ENCODE measurements at regions not wholly inside any gene's neighbourhood (a gene's known extent, or its start where the extent isn't known, plus 50 kb on each side); places are given as distances from the start of the nearest gene placed in this dataset.

DNA sequence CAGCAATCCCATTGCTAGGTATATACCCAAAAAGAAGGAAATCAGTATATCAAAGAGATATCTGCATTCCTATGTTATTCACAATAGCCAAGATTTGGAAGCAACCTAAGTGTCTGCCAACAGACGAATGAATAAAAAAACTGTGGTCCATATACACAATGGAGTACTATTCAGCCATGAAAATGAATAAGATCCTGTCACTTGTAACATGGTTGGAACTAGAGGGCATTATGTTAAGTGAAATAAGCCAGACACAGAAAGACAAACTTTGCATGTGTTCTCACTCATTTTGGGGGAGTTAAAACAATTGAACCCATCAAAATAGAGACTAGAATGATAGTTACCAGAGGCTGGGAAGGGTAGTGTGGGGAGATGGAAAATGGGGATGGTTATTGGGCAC is 323.5 kb upstream of the NFE2L3 start:
- no peaks in the 10 kb centered on the region for H3K27me3 ChIP-seq (ENCODE audit: control insufficient read depth, insufficient read depth, low read length)
- TF ChIP-seq EZH2 (IDR thresholded peaks at IDR 0.05; ENCODE audit: low read length, missing control alignments), result no peak
- TF ChIP-seq, protein P1, sequence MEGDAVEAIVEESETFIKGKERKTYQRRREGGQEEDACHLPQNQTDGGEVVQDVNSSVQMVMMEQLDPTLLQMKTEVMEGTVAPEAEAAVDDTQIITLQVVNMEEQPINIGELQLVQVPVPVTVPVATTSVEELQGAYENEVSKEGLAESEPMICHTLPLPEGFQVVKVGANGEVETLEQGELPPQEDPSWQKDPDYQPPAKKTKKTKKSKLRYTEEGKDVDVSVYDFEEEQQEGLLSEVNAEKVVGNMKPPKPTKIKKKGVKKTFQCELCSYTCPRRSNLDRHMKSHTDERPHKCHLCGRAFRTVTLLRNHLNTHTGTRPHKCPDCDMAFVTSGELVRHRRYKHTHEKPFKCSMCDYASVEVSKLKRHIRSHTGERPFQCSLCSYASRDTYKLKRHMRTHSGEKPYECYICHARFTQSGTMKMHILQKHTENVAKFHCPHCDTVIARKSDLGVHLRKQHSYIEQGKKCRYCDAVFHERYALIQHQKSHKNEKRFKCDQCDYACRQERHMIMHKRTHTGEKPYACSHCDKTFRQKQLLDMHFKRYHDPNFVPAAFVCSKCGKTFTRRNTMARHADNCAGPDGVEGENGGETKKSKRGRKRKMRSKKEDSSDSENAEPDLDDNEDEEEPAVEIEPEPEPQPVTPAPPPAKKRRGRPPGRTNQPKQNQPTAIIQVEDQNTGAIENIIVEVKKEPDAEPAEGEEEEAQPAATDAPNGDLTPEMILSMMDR (conservative IDR thresholded peaks at IDR 0.05 in 1 of 2, IDR thresholded peaks at IDR 0.05 in 1 of 2; ENCODE audit: low read depth in 1 of 2, low read length in 2 of 2), result no peak
- H3K4me1 ChIP-seq (ENCODE audit: control insufficient read depth, extremely low read depth, insufficient read depth, low read length), result no peaks in the 10 kb centered on the region
- H3K27ac ChIP-seq (ENCODE audit: insufficient read depth, low read length), result no peak overlapping the region
- no peak overlapping the region for H3K4me3 ChIP-seq (replicated peaks in 1 of 4; ENCODE audit: control extremely low read depth in 1 of 4, insufficient read depth in 1 of 4, low read depth in 3 of 4, low read length in 4 of 4)
- no peak overlapping the region for H3K9ac ChIP-seq (ENCODE audit: insufficient read depth, low read length)
- no peaks in the 10 kb centered on the region for H3K9me3 ChIP-seq (ENCODE audit: control insufficient read depth, insufficient read depth, low read depth, low read length)
- DNase-seq (ENCODE audit: low read depth in 2 of 2), result no peak
- no peak overlapping the region for H3K4me2 ChIP-seq (ENCODE audit: extremely low read depth, insufficient read depth, low read length)
- H4K20me1 ChIP-seq (ENCODE audit: control insufficient read depth, extremely low read depth, insufficient read depth, low read length), result no peaks in the 10 kb centered on the region
- H3K79me2 ChIP-seq (ENCODE audit: control insufficient read depth, insufficient read depth, low read length), result no peaks in the 10 kb centered on the region
- H3K36me3 ChIP-seq (ENCODE audit: control insufficient read depth, insufficient read depth, low read length), result no peaks in the 10 kb centered on the region
- no peak overlapping the region for H2AFZ ChIP-seq (ENCODE audit: low read length)

DNA sequence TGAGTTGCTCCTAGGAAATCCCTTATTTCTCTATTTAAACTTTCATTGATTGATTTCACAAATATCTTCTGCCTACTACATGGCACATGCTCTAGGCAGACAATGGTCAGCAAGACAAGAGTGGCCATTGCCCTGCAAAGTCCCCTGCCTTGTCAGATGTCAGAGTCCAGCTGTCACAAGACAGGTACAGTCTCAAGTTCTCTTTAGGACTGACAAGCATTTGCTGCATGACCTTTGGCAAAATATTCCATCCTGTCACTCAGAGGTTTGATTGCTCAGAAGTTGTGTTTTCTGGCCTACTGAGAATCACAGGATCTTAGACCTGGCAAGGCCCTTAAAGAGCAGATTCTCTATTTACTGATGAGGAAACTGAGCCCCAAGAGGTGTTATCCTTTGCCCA is 322.3 kb upstream of the NFE2L3 start:
- H3K9me3 ChIP-seq (ENCODE audit: control insufficient read depth, insufficient read depth, low read depth, low read length), result no peaks in the 10 kb centered on the region
- H3K27me3 ChIP-seq (ENCODE audit: control insufficient read depth, insufficient read depth, low read length), result no peaks in the 10 kb centered on the region
- no peak overlapping the region for H3K9ac ChIP-seq (ENCODE audit: insufficient read depth, low read length)
- no peaks in the 10 kb centered on the region for H4K20me1 ChIP-seq (ENCODE audit: control insufficient read depth, extremely low read depth, insufficient read depth, low read length)
- no peak for DNase-seq (ENCODE audit: low read depth in 2 of 2)
- no peak overlapping the region for H3K4me2 ChIP-seq (ENCODE audit: extremely low read depth, insufficient read depth, low read length)
- no peak for TF ChIP-seq EZH2 (IDR thresholded peaks at IDR 0.05; ENCODE audit: low read length, missing control alignments)
- TF ChIP-seq, protein P1 (conservative IDR thresholded peaks at IDR 0.05 in 1 of 2, IDR thresholded peaks at IDR 0.05 in 1 of 2; ENCODE audit: low read depth in 1 of 2, low read length in 2 of 2), result no peak
- H3K79me2 ChIP-seq (ENCODE audit: control insufficient read depth, insufficient read depth, low read length), result no peaks in the 10 kb centered on the region
- H3K27ac ChIP-seq (ENCODE audit: insufficient read depth, low read length), result no peak overlapping the region
- no peak overlapping the region for H3K4me3 ChIP-seq (replicated peaks in 1 of 4; ENCODE audit: control extremely low read depth in 1 of 4, insufficient read depth in 1 of 4, low read depth in 3 of 4, low read length in 4 of 4)
- no peaks in the 10 kb centered on the region for H3K4me1 ChIP-seq (ENCODE audit: control insufficient read depth, extremely low read depth, insufficient read depth, low read length)
- H3K36me3 ChIP-seq (ENCODE audit: control insufficient read depth, insufficient read depth, low read length), result no peaks in the 10 kb centered on the region
- no peak overlapping the region for H2AFZ ChIP-seq (ENCODE audit: low read length)

DNA sequence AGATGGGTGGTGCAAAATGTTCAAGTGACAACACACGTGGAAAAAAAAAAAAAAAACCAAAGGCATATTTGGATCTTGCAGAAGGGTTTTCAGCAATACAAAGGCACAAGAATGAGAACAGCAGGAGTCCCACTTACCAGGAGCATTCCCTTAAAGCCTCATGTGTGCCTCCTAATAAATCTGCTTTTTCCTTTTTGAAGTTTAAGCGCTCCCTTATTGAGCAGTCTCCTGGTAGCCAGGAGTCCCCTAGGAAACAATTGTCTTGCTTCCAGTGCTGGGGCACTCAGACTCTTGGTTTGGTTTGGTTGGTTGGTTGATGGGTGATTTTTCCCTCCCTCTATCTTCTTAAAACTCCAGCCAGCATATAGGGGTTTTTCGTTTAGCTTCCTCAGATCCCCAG is 321.8 kb upstream of the NFE2L3 start:
- no peak for DNase-seq (ENCODE audit: low read depth in 2 of 2)
- Histone ChIP-seq H2AFZ (ENCODE audit: low read length) (no peak overlapping the region), H3K9ac (ENCODE audit: insufficient read depth, low read length) (no peak overlapping the region), H3K27ac (ENCODE audit: insufficient read depth, low read length) (no peak overlapping the region), H3K9me3 (ENCODE audit: control insufficient read depth, insufficient read depth, low read depth, low read length) (no peaks in the 10 kb centered on the region), H3K4me2 (ENCODE audit: extremely low read depth, insufficient read depth, low read length) (no peak overlapping the region), H3K27me3 (ENCODE audit: control insufficient read depth, insufficient read depth, low read length) (no peaks in the 10 kb centered on the region), H4K20me1 (ENCODE audit: control insufficient read depth, extremely low read depth, insufficient read depth, low read length) (no peaks in the 10 kb centered on the region), H3K36me3 (ENCODE audit: control insufficient read depth, insufficient read depth, low read length) (no peaks in the 10 kb centered on the region), H3K79me2 (ENCODE audit: control insufficient read depth, insufficient read depth, low read length) (no peaks in the 10 kb centered on the region), H3K4me1 (ENCODE audit: control insufficient read depth, extremely low read depth, insufficient read depth, low read length) (no peaks in the 10 kb centered on the region), H3K4me3 (replicated peaks in 1 of 4; ENCODE audit: control extremely low read depth in 1 of 4, insufficient read depth in 1 of 4, low read depth in 3 of 4, low read length in 4 of 4) (no peak overlapping the region)
- TF ChIP-seq EZH2 (IDR thresholded peaks at IDR 0.05; ENCODE audit: low read length, missing control alignments), result no peak
- TF ChIP-seq, protein P1 (conservative IDR thresholded peaks at IDR 0.05 in 1 of 2, IDR thresholded peaks at IDR 0.05 in 1 of 2; ENCODE audit: low read depth in 1 of 2, low read length in 2 of 2), result no peak
